Mammary epithelial cell (primary cell): ENCODE measurements at regions not wholly inside any gene's neighbourhood (a gene's known extent, or its start where the extent isn't known, plus 50 kb on each side); places are given as distances from the start of the nearest gene placed in this dataset.

Experiments used
- EZH2 ChIP-seq: IDR thresholded peaks from 2 replicates; pipeline ENCODE4 v1.6.1; 2012; ENCODE audit warnings: low read length, inconsistent platforms, borderline replicate concordance
- TF ChIP-seq, protein P1 (sequence below), 2 donors: IDR thresholded peaks in 1 of 2; conservative IDR thresholded peaks in 1 of 2; 2 replicates each; pipeline ENCODE4 v1.5.1; 2011 to 2012; ENCODE audit warnings: inconsistent platforms in 2 of 2, low read length in 2 of 2, mild to moderate bottlenecking in 2 of 2, control low read depth in 1 of 2, low read depth in 1 of 2; ENCODE audit not compliant: insufficient read depth in 1 of 2; ENCODE audit errors: extremely low read depth in 1 of 2

DNA sequence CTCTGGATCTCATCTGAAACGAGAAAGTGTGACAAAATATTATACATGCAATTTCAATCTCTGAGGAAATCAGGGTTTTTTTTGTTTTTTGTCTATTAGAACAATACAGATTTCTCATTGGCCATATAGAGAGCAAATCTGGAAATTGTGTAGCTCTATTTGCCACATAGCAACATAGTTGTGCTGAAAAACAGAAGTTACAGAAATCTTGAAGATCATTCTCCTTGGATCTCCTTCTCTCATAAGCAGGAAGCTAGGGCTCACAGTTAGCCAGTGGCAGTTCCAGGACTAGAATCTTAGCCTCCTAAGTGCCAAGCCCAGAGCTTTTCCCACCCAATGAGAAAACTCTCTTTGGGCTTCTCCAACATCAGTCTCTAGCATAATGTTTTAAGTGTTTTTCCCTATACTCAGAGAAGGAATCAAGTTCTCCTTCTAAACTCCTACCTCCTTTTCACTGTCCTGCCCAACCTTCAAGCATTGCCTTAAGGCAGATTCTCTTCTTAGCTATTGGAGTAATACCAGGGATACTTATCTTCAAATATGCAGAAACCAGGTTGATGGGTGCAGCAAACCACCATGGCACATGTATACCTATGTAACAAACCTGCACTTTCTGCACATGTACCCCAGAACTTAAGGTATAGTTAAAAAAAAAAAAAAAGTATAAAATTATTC, 211.6 kb downstream of the ALDH8A1 start:
- TF ChIP-seq, protein P1, sequence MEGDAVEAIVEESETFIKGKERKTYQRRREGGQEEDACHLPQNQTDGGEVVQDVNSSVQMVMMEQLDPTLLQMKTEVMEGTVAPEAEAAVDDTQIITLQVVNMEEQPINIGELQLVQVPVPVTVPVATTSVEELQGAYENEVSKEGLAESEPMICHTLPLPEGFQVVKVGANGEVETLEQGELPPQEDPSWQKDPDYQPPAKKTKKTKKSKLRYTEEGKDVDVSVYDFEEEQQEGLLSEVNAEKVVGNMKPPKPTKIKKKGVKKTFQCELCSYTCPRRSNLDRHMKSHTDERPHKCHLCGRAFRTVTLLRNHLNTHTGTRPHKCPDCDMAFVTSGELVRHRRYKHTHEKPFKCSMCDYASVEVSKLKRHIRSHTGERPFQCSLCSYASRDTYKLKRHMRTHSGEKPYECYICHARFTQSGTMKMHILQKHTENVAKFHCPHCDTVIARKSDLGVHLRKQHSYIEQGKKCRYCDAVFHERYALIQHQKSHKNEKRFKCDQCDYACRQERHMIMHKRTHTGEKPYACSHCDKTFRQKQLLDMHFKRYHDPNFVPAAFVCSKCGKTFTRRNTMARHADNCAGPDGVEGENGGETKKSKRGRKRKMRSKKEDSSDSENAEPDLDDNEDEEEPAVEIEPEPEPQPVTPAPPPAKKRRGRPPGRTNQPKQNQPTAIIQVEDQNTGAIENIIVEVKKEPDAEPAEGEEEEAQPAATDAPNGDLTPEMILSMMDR (conservative IDR thresholded peaks at IDR 0.05 in 1 of 2, IDR thresholded peaks at IDR 0.05 in 1 of 2; ENCODE audit: extremely low read depth in 1 of 2, insufficient read depth in 1 of 2, low read depth in 1 of 2, low read length in 2 of 2): no peak
- TF ChIP-seq EZH2: no peak
